ENCODE measurements at regions not wholly inside any gene's neighbourhood (a gene's known extent, or its start where the extent isn't known, plus 50 kb on each side); places are given as distances from the start of the nearest gene placed in this dataset.

GRCh38 chr13:76383676-76384461 lies 502.3 kb downstream of the KCTD12 start:
- H3K27me3 ChIP-seq (ENCODE audit: control insufficient read depth in 4 of 4, insufficient read depth in 4 of 4, low read length in 3 of 4), result peaks cover 0 to 5% (median 0%) of the 10 kb centered on the region in 4 donors
- H3K27ac ChIP-seq (ENCODE audit: low read depth in 1 of 2, low read length in 2 of 2), result no peak overlapping the region
- TF ChIP-seq GABPA (IDR thresholded peaks at IDR 0.05 in 1 of 2, conservative IDR thresholded peaks at IDR 0.05 in 1 of 2) (no peak), RXRA (IDR thresholded peaks at IDR 0.05) (no peak), HNF4A (conservative IDR thresholded peaks at IDR 0.05) (no peak), ZBTB33 (IDR thresholded peaks at IDR 0.05) (no peak), FOXA2 (IDR thresholded peaks at IDR 0.05) (no peak), REST (IDR thresholded peaks at IDR 0.05) (no peak), HNF4G (IDR thresholded peaks at IDR 0.05) (no peak), YY1 (IDR thresholded peaks at IDR 0.05) (no peak), EGR1 (IDR thresholded peaks at IDR 0.05; ENCODE audit: low read depth in 2 of 2) (no peak), RAD21 (IDR thresholded peaks at IDR 0.05) (no peak), JUND (IDR thresholded peaks at IDR 0.05) (no peak), MAX (IDR thresholded peaks at IDR 0.05) (no peak), ATF3 (IDR thresholded peaks at IDR 0.05) (no peak), FOXA1 (IDR thresholded peaks at IDR 0.05) (no peak), NR2F2 (IDR thresholded peaks at IDR 0.05) (no peak), TAF1 (conservative IDR thresholded peaks at IDR 0.05) (no peak), CTCF (IDR thresholded peaks at IDR 0.05; ENCODE audit: low read depth, low read length, missing input control) (no peak), SP1 (IDR thresholded peaks at IDR 0.05) (no peak)

More at GRCh38 chr13:76383676-76384461, 502.3 kb downstream of the KCTD12 start:
- Histone ChIP-seq H3K9me3 (ENCODE audit: control insufficient read depth in 4 of 4, low read length in 3 of 4) (no peaks in the 10 kb centered on the region), H3K4me3 (ENCODE audit: low read depth in 1 of 3, low read length in 3 of 3) (no peak overlapping the region), H3K36me3 (ENCODE audit: control insufficient read depth in 4 of 4, insufficient read depth in 3 of 4, low read depth in 1 of 4, low read length in 3 of 4) (no peaks in the 10 kb centered on the region), H3K9ac (ENCODE audit: low read depth in 1 of 2, low read length in 2 of 2) (no peak overlapping the region), H3K4me1 (ENCODE audit: control insufficient read depth in 4 of 4, insufficient read depth in 4 of 4, low read length in 3 of 4) (no peaks in the 10 kb centered on the region)
- 40% methylated on average over 2 of the region's 2 CpGs for WGBS
- DNase-seq (ENCODE audit: low spot score), result no peak

All from liver (tissue), 8 donors.